Effector memory CD8-positive, alpha-beta T cell (primary cell): ENCODE measurements at regions not wholly inside any gene's neighbourhood (a gene's known extent, or its start where the extent isn't known, plus 50 kb on each side); places are given as distances from the start of the nearest gene placed in this dataset.
"Not testable (repeated sequence)": the region's sequence is repeated elsewhere in the genome, so short reads cannot be mapped to it uniquely, and the experiment has no call there.

Source experiments
- ATAC-seq: fragments of 150-1000 bp; cut with Tn5 transposase; replicated peaks from 2 replicates; pipeline ENCODE4 v1.10.0; 2021; ENCODE audit warnings: mild to moderate bottlenecking, moderate library complexity
- DNase-seq, 3 experiments: peaks; one replicate each; pipeline ENCODE4 v3.0.0; 2021
- H3K27ac Mint-ChIP-seq, 2 donors: one replicate each; pipeline ENCODE4 v1.8.0; 2022; ENCODE audit warnings: mild to moderate bottlenecking in 2 of 2, mixed read lengths in 2 of 2, moderate library complexity in 2 of 2
- H3K27me3 Mint-ChIP-seq, 2 donors: one replicate each; pipeline ENCODE4 v1.8.0; 2022; ENCODE audit warnings: mixed read lengths in 2 of 2
- H3K36me3 Mint-ChIP-seq: one replicate; pipeline ENCODE4 v1.8.0; 2022; ENCODE audit warnings: mild to moderate bottlenecking, moderate library complexity, mixed read lengths; ENCODE audit not compliant: insufficient read depth
- H3K4me1 Mint-ChIP-seq, 2 donors: one replicate each; pipeline ENCODE4 v1.8.0; 2022; ENCODE audit warnings: low read depth in 2 of 2, mixed read lengths in 2 of 2
- H3K4me3 Mint-ChIP-seq, 2 donors: one replicate each; pipeline ENCODE4 v1.8.0; 2022; ENCODE audit warnings: mild to moderate bottlenecking in 2 of 2, mixed read lengths in 2 of 2, moderate library complexity in 2 of 2
- H3K9me3 Mint-ChIP-seq, 2 donors: one replicate each; pipeline ENCODE4 v1.8.0; 2022; ENCODE audit warnings: mixed read lengths in 2 of 2

DNA sequence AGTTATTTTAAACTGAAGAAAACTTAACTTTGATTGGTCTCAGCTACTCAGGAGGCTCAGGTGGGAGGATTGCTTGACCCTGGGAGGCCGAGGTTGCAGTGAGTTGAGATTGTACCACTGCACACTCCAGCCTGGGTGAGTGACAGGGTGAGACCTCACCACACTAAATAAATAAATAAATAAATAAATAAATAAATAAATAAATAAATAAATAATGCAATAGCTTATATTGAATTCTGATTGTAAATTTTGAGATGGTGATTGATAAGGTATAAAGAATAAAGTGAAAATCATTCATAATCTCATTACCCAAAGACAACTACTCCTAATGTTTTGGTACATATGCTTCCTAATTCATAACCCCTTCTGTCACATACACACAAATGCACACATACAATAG, 58.1 kb downstream of the TUBA3C start:
- peaks cover 0 to 11% of the 10 kb centered on the region in 2 donors for H3K9me3 Mint-ChIP-seq
- no peak overlapping the region for H3K4me3 Mint-ChIP-seq
- H3K36me3 Mint-ChIP-seq: no peaks in the 10 kb centered on the region
- no peak for ATAC-seq
- H3K27ac Mint-ChIP-seq: no peak overlapping the region
- H3K27me3 Mint-ChIP-seq: no peaks in the 10 kb centered on the region
- DNase-seq: no peak
- H3K4me1 Mint-ChIP-seq: no peaks in the 10 kb centered on the region

GRCh38 chr13:19117913-19118739, 63.5 kb downstream of the TUBA3C start:
- H3K4me1 Mint-ChIP-seq: no peaks in the 10 kb centered on the region
- DNase-seq: no peak
- peaks cover 5% of the 10 kb centered on the region for H3K36me3 Mint-ChIP-seq
- H3K27me3 Mint-ChIP-seq: no peaks in the 10 kb centered on the region
- no peak overlapping the region for H3K4me3 Mint-ChIP-seq
- peaks cover 0 to 14% of the 10 kb centered on the region in 2 donors for H3K9me3 Mint-ChIP-seq
- no peak overlapping the region for H3K27ac Mint-ChIP-seq
- ATAC-seq: no peak

DNA sequence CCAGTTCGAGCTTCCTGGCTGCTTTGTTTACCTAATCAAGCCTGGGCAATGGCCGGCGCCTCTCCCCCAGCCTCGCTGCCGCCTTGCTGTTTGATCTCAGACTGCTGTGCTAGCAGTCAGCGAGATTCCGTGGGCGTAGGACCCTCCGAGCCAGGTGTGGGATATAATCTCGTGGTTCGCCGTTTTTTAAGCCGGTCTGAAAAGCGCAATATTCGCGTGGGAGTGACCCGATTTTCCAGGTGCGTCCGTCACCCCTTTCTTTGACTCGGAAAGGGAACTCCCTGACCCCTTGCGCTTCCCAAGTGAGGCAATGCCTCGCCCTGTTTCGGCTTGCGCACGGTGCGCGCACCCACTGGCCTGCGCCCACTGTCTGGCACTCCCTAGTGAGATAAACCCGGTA, 72.4 kb downstream of the TUBA3C start:
- not testable (repeated sequence) for H3K27me3 Mint-ChIP-seq, H3K36me3 Mint-ChIP-seq, ATAC-seq, H3K4me3 Mint-ChIP-seq, H3K9me3 Mint-ChIP-seq, H3K4me1 Mint-ChIP-seq, H3K27ac Mint-ChIP-seq, DNase-seq

DNA sequence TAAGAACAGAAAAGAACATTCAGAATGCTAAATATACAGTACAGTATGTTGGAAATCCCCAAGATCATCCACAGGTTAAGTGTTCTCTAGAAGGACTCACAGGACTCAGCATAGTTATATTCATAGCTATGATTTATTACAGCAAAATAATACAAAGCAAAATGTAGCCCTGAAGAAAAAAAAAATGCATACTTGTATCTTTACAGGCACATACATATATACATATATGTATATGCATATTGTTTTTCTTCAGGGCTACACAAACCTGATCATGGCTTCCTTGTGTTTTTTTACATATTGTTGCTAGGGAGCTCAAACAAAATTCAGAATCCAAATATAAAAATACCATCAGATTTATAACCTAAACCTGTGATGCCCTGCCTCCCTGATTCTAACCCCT, 78.5 kb downstream of the TUBA3C start:
- Mint-ChIP-seq H3K27ac (no peak overlapping the region), H3K4me1 (no peaks in the 10 kb centered on the region), H3K4me3 (no peak overlapping the region), H3K27me3 (no peaks in the 10 kb centered on the region), H3K9me3 (peaks cover 0 to 1% of the 10 kb centered on the region in 2 donors), H3K36me3 (no peaks in the 10 kb centered on the region)
- no peak for ATAC-seq
- DNase-seq: no peak

GRCh38 chr13:19093369-19093768, 88.3 kb downstream of the TUBA3C start:
- DNase-seq: no peak
- Mint-ChIP-seq H3K27ac (no peak overlapping the region), H3K4me3 (no peak overlapping the region), H3K4me1 (peaks cover 0 to 3% of the 10 kb centered on the region in 2 donors), H3K36me3 (peaks cover 3% of the 10 kb centered on the region), H3K9me3 (peaks cover 0 to 7% of the 10 kb centered on the region in 2 donors), H3K27me3 (no peaks in the 10 kb centered on the region)
- ATAC-seq: no peak

- DNase-seq: no peak
- Mint-ChIP-seq H3K36me3 (no peaks in the 10 kb centered on the region), H3K27ac (no peak overlapping the region), H3K27me3 (no peaks in the 10 kb centered on the region), H3K9me3 (no peaks in the 10 kb centered on the region), H3K4me1 (peaks cover 0 to 3% of the 10 kb centered on the region in 2 donors), H3K4me3 (no peak overlapping the region)
- ATAC-seq: no peak
These were observed 91.1 kb downstream of the TUBA3C start for GRCh38 chr13:19090495-19090894.

DNA sequence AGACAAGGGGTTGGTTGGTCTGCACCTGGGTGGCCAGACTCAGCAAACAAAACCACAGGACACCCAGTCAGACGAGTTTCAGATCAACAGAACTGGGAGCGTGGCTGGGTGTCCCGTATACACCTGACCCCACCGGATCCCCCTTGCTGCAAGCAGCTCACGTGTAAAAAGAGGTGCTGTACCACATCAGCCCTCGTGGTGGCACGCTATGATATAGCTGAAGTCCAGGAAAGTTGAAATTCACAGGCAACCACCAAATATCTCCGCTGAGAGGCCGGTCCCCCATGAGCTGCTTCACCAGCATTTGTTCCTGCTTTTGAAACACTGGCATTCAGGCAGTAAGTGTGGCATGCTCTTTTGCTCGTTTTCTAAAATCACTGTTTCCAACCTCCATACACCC, 92.3 kb downstream of the TUBA3C start:
- DNase-seq: no peak
- Mint-ChIP-seq H3K9me3 (no peaks in the 10 kb centered on the region), H3K4me3 (no peak overlapping the region), H3K36me3 (no peaks in the 10 kb centered on the region), H3K4me1 (peaks cover 0 to 3% of the 10 kb centered on the region in 2 donors), H3K27ac (no peak overlapping the region), H3K27me3 (no peaks in the 10 kb centered on the region)
- no peak for ATAC-seq

- no peak for ATAC-seq
These were observed 93.2 kb downstream of the TUBA3C start for GRCh38 chr13:19088416-19088815.

GRCh38 chr13:19085876-19086275, 95.7 kb downstream of the TUBA3C start:
- no peak overlapping the region for H3K4me3 Mint-ChIP-seq

More at GRCh38 chr13:19088416-19088815, 93.2 kb downstream of the TUBA3C start:
- no peak overlapping the region for H3K4me3 Mint-ChIP-seq
- H3K4me1 Mint-ChIP-seq: peaks cover 0 to 3% of the 10 kb centered on the region in 2 donors
- H3K9me3 Mint-ChIP-seq: no peaks in the 10 kb centered on the region
- no peaks in the 10 kb centered on the region for H3K36me3 Mint-ChIP-seq
- H3K27me3 Mint-ChIP-seq: no peaks in the 10 kb centered on the region
- no peak for DNase-seq
- no peak overlapping the region for H3K27ac Mint-ChIP-seq

DNA sequence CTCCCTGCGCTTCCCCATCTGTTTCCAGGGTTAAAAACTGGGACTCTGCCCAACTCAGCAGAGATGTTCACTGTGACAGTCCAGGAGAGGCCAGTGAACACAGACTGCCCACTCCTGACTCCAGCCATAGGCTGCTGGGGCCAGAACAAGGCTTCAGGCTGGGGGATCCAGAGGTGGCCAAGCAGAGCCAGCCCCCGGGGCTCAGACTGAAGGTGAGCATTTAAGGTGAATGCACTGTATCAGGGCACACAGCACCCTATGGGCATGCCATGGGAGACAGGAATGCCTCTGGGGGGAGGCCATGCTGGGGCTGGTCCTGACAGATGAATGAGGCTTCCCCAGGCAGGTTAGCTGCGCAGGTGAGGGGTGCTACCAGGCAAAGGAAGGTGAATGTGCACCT, 96.4 kb downstream of the TUBA3C start:
- Mint-ChIP-seq H3K4me1 (peaks cover 0 to 3% of the 10 kb centered on the region in 2 donors), H3K27me3 (no peaks in the 10 kb centered on the region), H3K9me3 (peaks cover 0 to 2% of the 10 kb centered on the region in 2 donors), H3K4me3 (no peak overlapping the region), H3K27ac (no peak overlapping the region), H3K36me3 (no peaks in the 10 kb centered on the region)
- no peak for DNase-seq
- ATAC-seq: no peak

More at GRCh38 chr13:19085876-19086275, 95.7 kb downstream of the TUBA3C start:
- Mint-ChIP-seq H3K27ac (no peak overlapping the region), H3K27me3 (no peaks in the 10 kb centered on the region), H3K4me1 (peaks cover 0 to 3% of the 10 kb centered on the region in 2 donors), H3K9me3 (peaks cover 0 to 2% of the 10 kb centered on the region in 2 donors), H3K36me3 (no peaks in the 10 kb centered on the region)
- DNase-seq (no peak), ATAC-seq (no peak)

DNA sequence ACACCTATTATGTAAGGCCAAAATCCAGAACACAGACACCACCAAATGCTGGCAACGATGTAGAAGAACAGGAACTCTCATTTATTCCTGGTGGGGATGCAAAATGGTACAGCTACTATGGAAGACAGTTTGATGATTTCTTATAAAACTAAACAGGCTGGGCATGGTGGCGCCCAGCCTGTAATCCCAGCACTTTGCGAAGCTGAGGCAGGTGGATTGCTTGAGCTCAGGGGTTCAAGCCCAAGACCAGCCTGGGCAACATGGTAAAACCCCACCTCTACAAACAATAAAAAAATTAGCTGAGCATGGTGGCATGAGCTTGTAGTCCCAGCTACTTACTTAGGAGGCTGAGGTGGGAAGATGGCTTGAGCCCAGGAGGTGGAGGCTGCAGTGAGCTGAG, 98.3 kb downstream of the TUBA3C start:
- Mint-ChIP-seq H3K4me3 (no peak overlapping the region), H3K27me3 (no peaks in the 10 kb centered on the region), H3K9me3 (peaks cover 0 to 5% of the 10 kb centered on the region in 2 donors), H3K36me3 (no peaks in the 10 kb centered on the region), H3K27ac (no peak overlapping the region), H3K4me1 (no peaks in the 10 kb centered on the region)
- DNase-seq (no peak), ATAC-seq (no peak)

DNA sequence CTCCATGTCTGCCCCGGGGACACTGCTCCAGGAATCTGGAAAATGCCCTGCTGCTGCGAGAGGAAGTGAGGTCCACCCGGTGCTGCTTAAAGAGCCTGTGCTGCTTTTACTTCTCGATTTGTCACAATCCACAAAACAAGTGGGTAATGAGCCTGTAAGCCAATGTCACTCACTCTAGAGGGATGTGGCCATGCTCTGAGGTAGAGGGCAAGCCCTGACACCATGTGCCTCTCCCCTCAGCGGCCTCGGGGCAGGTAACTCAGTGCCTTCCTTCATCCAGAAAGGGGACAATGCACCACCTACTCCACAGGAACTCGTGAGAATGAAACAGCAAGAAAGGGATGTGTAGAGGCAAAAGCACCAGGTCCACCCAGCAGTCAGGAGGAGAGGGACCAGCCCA, 106.2 kb downstream of the TUBA3C start:
- Mint-ChIP-seq H3K4me1 (no peaks in the 10 kb centered on the region), H3K9me3 (peaks cover 0 to 5% of the 10 kb centered on the region in 2 donors), H3K4me3 (no peak overlapping the region), H3K36me3 (no peaks in the 10 kb centered on the region), H3K27ac (no peak overlapping the region), H3K27me3 (no peaks in the 10 kb centered on the region)
- no peak for ATAC-seq
- DNase-seq: no peak

DNA sequence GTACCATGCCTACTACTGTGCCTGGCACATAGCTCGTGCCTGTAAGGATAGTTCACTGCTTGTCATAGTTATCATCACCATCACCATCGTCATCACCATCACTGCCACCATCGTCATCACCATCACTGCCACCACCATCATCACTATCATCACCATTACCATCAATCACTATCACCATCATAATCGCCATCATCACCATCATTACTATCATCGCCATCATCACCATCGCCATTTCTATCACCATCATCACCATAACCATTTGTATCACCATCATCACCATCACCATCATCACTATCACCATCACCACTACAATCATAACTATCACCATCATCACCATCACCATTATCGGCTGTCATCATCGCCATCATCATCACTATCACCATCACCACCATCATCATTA, 107.1 kb downstream of the TUBA3C start:
- H3K36me3 Mint-ChIP-seq: no peaks in the 10 kb centered on the region
- ATAC-seq (no peak), DNase-seq (no peak)
- H3K4me3 Mint-ChIP-seq: no peak overlapping the region
- H3K4me1 Mint-ChIP-seq: no peaks in the 10 kb centered on the region
- no peak overlapping the region for H3K27ac Mint-ChIP-seq
- H3K9me3 Mint-ChIP-seq: peaks cover 0 to 5% of the 10 kb centered on the region in 2 donors
- H3K27me3 Mint-ChIP-seq: no peaks in the 10 kb centered on the region

GRCh38 chr13:19074106-19074505, 107.5 kb downstream of the TUBA3C start:
- not testable (repeated sequence) for H3K4me3 Mint-ChIP-seq, H3K27me3 Mint-ChIP-seq, H3K9me3 Mint-ChIP-seq, H3K27ac Mint-ChIP-seq, DNase-seq, H3K36me3 Mint-ChIP-seq, H3K4me1 Mint-ChIP-seq, ATAC-seq
